AG04450 (cell line): ENCODE measurements at regions not wholly inside any gene's neighbourhood (a gene's known extent, or its start where the extent isn't known, plus 50 kb on each side); places are given as distances from the start of the nearest gene placed in this dataset.

ENCODE experiments used
- CTCF ChIA-PET: fragments of 300-600, 350-600 bp; formaldehyde crosslinking; extraction: SDS; loops from one replicate; lab custom pipeline; 2022; ENCODE audit warnings: antibody characterized with exemption, inconsistent platforms; lab: Charles Lee
- POLR2A ChIA-PET: fragments of 350-600 bp; formaldehyde crosslinking; extraction: SDS; loops from one replicate; lab custom pipeline; 2021; ENCODE audit warnings: antibody characterized with exemption, inconsistent platforms; lab: Yijun Ruan, JAX
- DNase-seq: peaks from one replicate; pipeline ENCODE4 v3.0.0-alpha.2; 2011; ENCODE audit warnings: low read depth, low spot score
- H3K27ac ChIP-seq: one replicate; pipeline ENCODE4 v1.5.1; 2012; ENCODE audit warnings: low read depth, low read length, control low read depth
- H3K27me3 ChIP-seq: one replicate; pipeline ENCODE4 v1.6.0; 2012; ENCODE audit warnings: low read length; ENCODE audit not compliant: control insufficient read depth, insufficient read depth
- H3K4me3 ChIP-seq: 2 replicates; pipeline ENCODE4 v1.5.1; 2011; ENCODE audit warnings: mild to moderate bottlenecking, low read depth, low read length, control low read depth
- H3K9me3 ChIP-seq: 2 replicates; pipeline ENCODE4 v1.5.1; 2012; ENCODE audit warnings: low read length; ENCODE audit not compliant: control insufficient read depth, insufficient read depth
- CTCF ChIP-seq: IDR thresholded peaks from 2 replicates; pipeline ENCODE4 v1.5.1; 2011; ENCODE audit warnings: low read depth, low read length, control low read depth, inconsistent platforms

GRCh38 chr7:13307040-13307439 lies 619.6 kb downstream of the ARL4A start:
- Histone ChIP-seq H3K4me3 (no peak overlapping the region), H3K27me3 (no peaks in the 10 kb centered on the region), H3K9me3 (no peaks in the 10 kb centered on the region), H3K27ac (no peak overlapping the region)
- no peak for DNase-seq
- ChIA-PET POLR2A (no interaction called here), CTCF (interaction anchor here (0.6 kb wide), 1 partner anchor 1385 kb away, joined by 3 read pairs; no protein-coding TSS in a partner anchor)
- no peak for TF ChIP-seq CTCF

GRCh38 chr7:13308423-13308822 lies 621.0 kb downstream of the ARL4A start:
- H3K27ac ChIP-seq, result no peak overlapping the region
- CTCF ChIA-PET, result no interaction called here
- no peaks in the 10 kb centered on the region for H3K27me3 ChIP-seq
- POLR2A ChIA-PET, result no interaction called here
- no peak overlapping the region for H3K4me3 ChIP-seq
- no peak for DNase-seq
- H3K9me3 ChIP-seq, result 0 out of 2 replicates have a peak, but pooled peaks cover 2% of the 10 kb centered on the region
- no peak for TF ChIP-seq CTCF

GRCh38 chr7:13309535-13309934 lies 622.1 kb downstream of the ARL4A start:
- peak; percentile 24; the same call in 1 of the 2 replicates for TF ChIP-seq CTCF
- no peaks in the 10 kb centered on the region for H3K27me3 ChIP-seq
- 0 out of 2 replicates have a peak, but pooled peaks cover 2% of the 10 kb centered on the region for H3K9me3 ChIP-seq
- H3K4me3 ChIP-seq, result no peak overlapping the region
- CTCF ChIA-PET, result interaction anchor here (1.0 kb wide), 2 partner anchors 20 to 248 kb away, joined by 3 read pairs; no protein-coding TSS in a partner anchor
- POLR2A ChIA-PET, result no interaction called here
- no peak for DNase-seq
- H3K27ac ChIP-seq, result no peak overlapping the region

GRCh38 chr7:13312307-13312706 lies 624.9 kb downstream of the ARL4A start:
- TF ChIP-seq CTCF, result no peak
- no peak overlapping the region for H3K27ac ChIP-seq
- ChIA-PET POLR2A (no interaction called here), CTCF (no interaction called here)
- no peaks in the 10 kb centered on the region for H3K27me3 ChIP-seq
- no peak for DNase-seq
- no peak overlapping the region for H3K4me3 ChIP-seq
- 0 out of 2 replicates have a peak, but pooled peaks cover 2% of the 10 kb centered on the region for H3K9me3 ChIP-seq

- H3K4me3 ChIP-seq, result no peak overlapping the region
- no peak for DNase-seq
- no peak overlapping the region for H3K27ac ChIP-seq
- no peak for TF ChIP-seq CTCF
- H3K27me3 ChIP-seq, result no peaks in the 10 kb centered on the region
- no peaks in the 10 kb centered on the region for H3K9me3 ChIP-seq
- CTCF ChIA-PET, result interaction anchor here (1.1 kb wide), 1 partner anchor 634 kb away, joined by 4 read pairs; no protein-coding TSS in a partner anchor
- POLR2A ChIA-PET, result no interaction called here
Measured at GRCh38 chr7:13320333-13320732, 632.9 kb downstream of the ARL4A start.
